Tibial nerve (tissue), 4 donors: ENCODE measurements at regions not wholly inside any gene's neighbourhood (a gene's known extent, or its start where the extent isn't known, plus 50 kb on each side); places are given as distances from the start of the nearest gene placed in this dataset.

Experiments
- DNase-seq, 2 donors: peaks; one replicate each; pipeline ENCODE4 v3.0.0-alpha.2; 2019; ENCODE audit warnings: low spot score in 2 of 2
- H3K27ac ChIP-seq, 4 donors: fragments of 200-600 bp; sonication (generic) in 3 of 4; one replicate each; pipeline ENCODE4 v1.5.1; 2017 to 2019; ENCODE audit warnings: mild to moderate bottlenecking in 1 of 4
- H3K27me3 ChIP-seq, 2 donors: fragments of 200-600 bp; sonication (generic) in 1 of 2; one replicate each; pipeline versions ENCODE4 v1.5.1 to v1.6.0; 2017 to 2019
- H3K36me3 ChIP-seq, 3 donors: fragments of 200-600 bp; sonication (generic); one replicate each; pipeline ENCODE4 v1.5.1; 2018 to 2019
- H3K4me1 ChIP-seq, 4 donors: fragments of 200-600 bp; sonication (generic) in 3 of 4; one replicate each; pipeline ENCODE4 v1.5.1; 2017 to 2019
- H3K4me3 ChIP-seq, 4 donors: fragments of 200-600 bp; sonication (generic) in 3 of 4; one replicate each; pipeline ENCODE4 v1.5.1; 2017 to 2019; ENCODE audit warnings: mild to moderate bottlenecking in 1 of 4, moderate library complexity in 1 of 4
- H3K9me3 ChIP-seq, 4 donors: fragments of 200-600 bp; sonication (generic) in 3 of 4; one replicate each; pipeline ENCODE4 v1.5.1; 2017 to 2019
- CTCF ChIP-seq, 5 experiments: fragments of 200-600 bp in 3 of 5; fragments of 450-650 bp in 2 of 5; sonication (generic) in 3 of 5; IDR thresholded peaks; one replicate each; pipeline ENCODE4 v1.5.1; 2016 to 2019; ENCODE audit warnings: antibody characterized with exemption in 5 of 5, mild to moderate bottlenecking in 3 of 5, moderate library complexity in 2 of 5
- EP300 ChIP-seq, 2 donors: sonication (generic); formaldehyde crosslinking; IDR thresholded peaks; one replicate each; pipeline ENCODE4 v1.6.1; 2017; ENCODE audit warnings: antibody characterized with exemption in 2 of 2, mild to moderate bottlenecking in 1 of 2
- POLR2A ChIP-seq, 2 donors: fragments of 450-650 bp; IDR thresholded peaks; one replicate each; pipeline ENCODE4 v1.6.1; 2017; ENCODE audit warnings: antibody characterized with exemption in 2 of 2, mild to moderate bottlenecking in 2 of 2, moderate library complexity in 2 of 2
- WGBS, 2 donors: methylation state at CpG; one replicate each; pipeline ENCODE4 v1.1.5; 2018; 5-methylcytosine and 5-hydroxymethylcytosine counted together

DNA sequence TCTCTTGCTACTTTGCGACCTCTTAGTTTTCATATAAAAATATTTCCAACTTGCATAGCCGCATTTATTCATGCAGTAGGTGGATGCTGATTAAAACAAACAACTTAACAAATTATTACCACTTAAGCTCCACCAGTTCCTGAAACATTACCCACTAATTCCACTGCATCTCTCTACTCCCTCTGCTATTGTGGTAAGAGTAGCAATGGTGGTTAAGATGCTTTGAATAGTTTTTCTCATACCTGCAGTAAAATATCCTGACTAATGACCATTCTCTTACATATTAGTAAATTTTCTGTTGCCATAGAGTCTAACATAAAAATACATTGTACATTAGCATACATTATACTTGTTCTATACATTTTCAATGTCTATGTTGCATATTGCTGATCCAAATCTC lies 397.6 kb upstream of the PLSCR5 start:
- no peak for TF ChIP-seq EP300 (IDR thresholded peaks at IDR 0.05)
- no peak for TF ChIP-seq CTCF (IDR thresholded peaks at IDR 0.05)
- TF ChIP-seq POLR2A (IDR thresholded peaks at IDR 0.05): no peak
- 91 to 95% methylated on average over 2 of the region's 2 CpGs for WGBS, 2 donors
- H3K36me3 ChIP-seq: no peaks in the 10 kb centered on the region
- no peaks in the 10 kb centered on the region for H3K4me1 ChIP-seq
- DNase-seq: no peak
- H3K27ac ChIP-seq: no peak overlapping the region
- no peak overlapping the region for H3K4me3 ChIP-seq
- H3K27me3 ChIP-seq: no peaks in the 10 kb centered on the region
- H3K9me3 ChIP-seq: no peaks in the 10 kb centered on the region

- H3K9me3 ChIP-seq: peaks cover 0 to 5% (median 0%) of the 10 kb centered on the region in 4 donors
- TF ChIP-seq EP300 (IDR thresholded peaks at IDR 0.05): no peak
- TF ChIP-seq POLR2A (IDR thresholded peaks at IDR 0.05): no peak
- TF ChIP-seq CTCF (IDR thresholded peaks at IDR 0.05): no peak
- H3K27ac ChIP-seq: no peak overlapping the region
- no peaks in the 10 kb centered on the region for H3K36me3 ChIP-seq
- no peak for DNase-seq
- no peaks in the 10 kb centered on the region for H3K4me1 ChIP-seq
- no peak overlapping the region for H3K4me3 ChIP-seq
- 58 to 67% methylated on average over 2 of the region's 2 CpGs for WGBS, 2 donors
- H3K27me3 ChIP-seq: no peaks in the 10 kb centered on the region
These were observed 395.1 kb upstream of the PLSCR5 start for GRCh38 chr3:147000274-147000673.

DNA sequence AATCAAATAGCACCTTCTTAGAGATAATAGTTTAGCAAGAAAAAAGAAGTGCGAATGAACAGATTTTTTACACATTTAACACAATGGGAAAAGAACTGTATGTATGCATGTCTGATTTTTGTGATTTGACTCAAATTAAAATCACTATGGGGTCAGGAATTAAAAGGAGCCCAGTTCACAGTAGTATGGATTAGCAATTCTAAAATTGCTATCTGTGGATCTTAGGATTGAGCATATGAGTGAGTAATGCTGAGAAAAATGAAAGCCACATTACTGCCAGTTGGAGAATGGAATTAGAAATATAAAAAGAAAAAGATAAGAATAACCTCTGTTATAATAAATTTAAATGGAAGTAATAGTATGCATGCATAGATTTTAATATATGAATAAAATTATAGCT lies 386.8 kb upstream of the PLSCR5 start:
- H3K27me3 ChIP-seq: no peaks in the 10 kb centered on the region
- no peak for DNase-seq
- no peaks in the 10 kb centered on the region for H3K36me3 ChIP-seq
- TF ChIP-seq CTCF (IDR thresholded peaks at IDR 0.05) (no peak), EP300 (IDR thresholded peaks at IDR 0.05) (no peak), POLR2A (IDR thresholded peaks at IDR 0.05) (no peak)
- H3K4me3 ChIP-seq: no peak overlapping the region
- WGBS, 2 donors: 94 to 96% methylated on average over 1 of the region's 1 CpG
- no peaks in the 10 kb centered on the region for H3K4me1 ChIP-seq
- no peak overlapping the region for H3K27ac ChIP-seq
- H3K9me3 ChIP-seq: peaks cover 0 to 5% (median 0%) of the 10 kb centered on the region in 4 donors

- Histone ChIP-seq H3K27me3 (no peaks in the 10 kb centered on the region), H3K4me3 (no peak overlapping the region), H3K9me3 (no peaks in the 10 kb centered on the region), H3K36me3 (no peaks in the 10 kb centered on the region), H3K27ac (no peak overlapping the region), H3K4me1 (no peaks in the 10 kb centered on the region)
- TF ChIP-seq EP300 (IDR thresholded peaks at IDR 0.05) (no peak), POLR2A (IDR thresholded peaks at IDR 0.05) (no peak), CTCF (IDR thresholded peaks at IDR 0.05) (no peak)
- WGBS, 2 donors: 61 to 78% methylated on average over 2 of the region's 2 CpGs
- no peak for DNase-seq
These were observed 370.3 kb upstream of the PLSCR5 start for GRCh38 chr3:146975476-146975875.

- WGBS, 2 donors: 70 to 81% methylated on average over 1 of the region's 1 CpG
- Histone ChIP-seq H3K36me3 (no peaks in the 10 kb centered on the region), H3K9me3 (no peaks in the 10 kb centered on the region), H3K4me1 (no peaks in the 10 kb centered on the region), H3K27me3 (no peaks in the 10 kb centered on the region), H3K4me3 (no peak overlapping the region), H3K27ac (no peak overlapping the region)
- DNase-seq: no peak
- TF ChIP-seq EP300 (IDR thresholded peaks at IDR 0.05) (no peak), POLR2A (IDR thresholded peaks at IDR 0.05) (no peak), CTCF (IDR thresholded peaks at IDR 0.05) (no peak)
These were observed 369.9 kb upstream of the PLSCR5 start for GRCh38 chr3:146975032-146975431.
